ENCODE measurements at regions not wholly inside any gene's neighbourhood (a gene's known extent, or its start where the extent isn't known, plus 50 kb on each side); places are given as distances from the start of the nearest gene placed in this dataset.
A peak's percentile ranks its signal among the peaks of the same experiment; 100 is the strongest.

DNA sequence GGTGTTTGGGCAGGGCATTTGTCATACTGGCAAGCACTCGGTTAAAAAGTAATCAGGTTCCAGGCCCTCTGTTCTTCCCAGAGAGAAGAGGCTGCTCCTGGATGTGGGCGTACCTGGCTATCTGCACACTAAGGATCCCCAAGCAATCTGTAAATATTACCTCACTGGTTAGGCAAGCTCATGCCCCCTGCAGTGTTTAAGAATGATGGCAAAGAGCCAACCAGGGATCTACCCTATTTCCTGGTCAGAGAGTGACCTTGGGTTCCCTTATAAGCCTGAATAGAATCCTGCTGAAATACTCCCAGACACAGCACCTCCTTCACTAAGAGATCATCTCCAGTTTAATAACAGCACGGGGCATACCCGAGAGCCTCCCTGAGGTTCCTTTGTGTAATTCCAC lies 181.2 kb downstream of the PIK3R1 start:
- no peak for DNase-seq (ENCODE audit: low spot score)
- H3K36me3 ChIP-seq (ENCODE audit: low read depth), result no peaks in the 10 kb centered on the region
- H3K9me3 ChIP-seq (ENCODE audit: severe bottlenecking), result no peaks in the 10 kb centered on the region
- no peaks in the 10 kb centered on the region for H3K27me3 ChIP-seq (ENCODE audit: insufficient read depth, poor library complexity, severe bottlenecking)
- H3K4me3 ChIP-seq (ENCODE audit: severe bottlenecking), result no peak overlapping the region
- TF ChIP-seq, protein P1, sequence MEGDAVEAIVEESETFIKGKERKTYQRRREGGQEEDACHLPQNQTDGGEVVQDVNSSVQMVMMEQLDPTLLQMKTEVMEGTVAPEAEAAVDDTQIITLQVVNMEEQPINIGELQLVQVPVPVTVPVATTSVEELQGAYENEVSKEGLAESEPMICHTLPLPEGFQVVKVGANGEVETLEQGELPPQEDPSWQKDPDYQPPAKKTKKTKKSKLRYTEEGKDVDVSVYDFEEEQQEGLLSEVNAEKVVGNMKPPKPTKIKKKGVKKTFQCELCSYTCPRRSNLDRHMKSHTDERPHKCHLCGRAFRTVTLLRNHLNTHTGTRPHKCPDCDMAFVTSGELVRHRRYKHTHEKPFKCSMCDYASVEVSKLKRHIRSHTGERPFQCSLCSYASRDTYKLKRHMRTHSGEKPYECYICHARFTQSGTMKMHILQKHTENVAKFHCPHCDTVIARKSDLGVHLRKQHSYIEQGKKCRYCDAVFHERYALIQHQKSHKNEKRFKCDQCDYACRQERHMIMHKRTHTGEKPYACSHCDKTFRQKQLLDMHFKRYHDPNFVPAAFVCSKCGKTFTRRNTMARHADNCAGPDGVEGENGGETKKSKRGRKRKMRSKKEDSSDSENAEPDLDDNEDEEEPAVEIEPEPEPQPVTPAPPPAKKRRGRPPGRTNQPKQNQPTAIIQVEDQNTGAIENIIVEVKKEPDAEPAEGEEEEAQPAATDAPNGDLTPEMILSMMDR (IDR thresholded peaks at IDR 0.05; ENCODE audit: poor library complexity, severe bottlenecking), result no peak
- ATAC-seq (ENCODE audit: low read depth), result peak; percentile 21; the same call in 2 of the 3 replicates
- no peaks in the 10 kb centered on the region for H3K4me1 ChIP-seq (ENCODE audit: insufficient read depth, poor library complexity, severe bottlenecking)
- H3K27ac ChIP-seq (ENCODE audit: poor library complexity, severe bottlenecking), result no peak overlapping the region

DNA sequence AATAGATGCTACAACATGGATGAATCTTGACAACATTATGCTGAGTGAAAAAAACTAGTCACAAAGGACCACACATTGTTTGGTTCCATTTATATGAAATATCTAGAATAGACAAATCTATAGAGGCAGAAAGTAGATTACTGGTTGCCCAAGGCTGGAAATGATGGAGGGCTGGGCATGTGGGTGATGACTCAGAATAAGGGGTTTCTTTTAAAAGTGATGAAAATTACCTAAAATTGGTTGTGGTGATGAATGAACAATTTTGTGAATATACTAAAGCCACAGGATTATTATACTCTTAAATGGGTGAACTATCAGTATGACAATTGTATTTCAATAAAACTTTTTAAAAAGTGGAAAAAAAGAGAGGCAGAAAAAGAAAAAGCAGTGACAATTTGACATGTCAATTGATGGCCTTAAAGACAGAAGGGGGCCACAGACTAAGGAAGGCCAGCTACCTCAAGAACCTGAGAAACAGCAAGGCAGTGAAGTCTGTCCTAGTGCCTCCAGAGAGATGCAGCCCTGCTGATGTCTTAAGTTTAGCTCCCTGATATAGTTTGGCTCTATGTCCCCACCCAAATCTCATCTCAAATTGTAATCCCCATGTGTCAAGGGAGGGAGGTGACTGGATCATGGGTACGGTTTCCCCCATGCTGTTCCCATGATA lies 182.7 kb downstream of the PIK3R1 start:
- H3K9me3 ChIP-seq (ENCODE audit: severe bottlenecking), result no peaks in the 10 kb centered on the region
- H3K36me3 ChIP-seq (ENCODE audit: low read depth), result no peaks in the 10 kb centered on the region
- no peaks in the 10 kb centered on the region for H3K4me1 ChIP-seq (ENCODE audit: insufficient read depth, poor library complexity, severe bottlenecking)
- TF ChIP-seq, protein P1 (IDR thresholded peaks at IDR 0.05; ENCODE audit: poor library complexity, severe bottlenecking), result no peak
- no peaks in the 10 kb centered on the region for H3K27me3 ChIP-seq (ENCODE audit: insufficient read depth, poor library complexity, severe bottlenecking)
- no peak for ATAC-seq (ENCODE audit: low read depth)
- H3K27ac ChIP-seq (ENCODE audit: poor library complexity, severe bottlenecking), result no peak overlapping the region
- H3K4me3 ChIP-seq (ENCODE audit: severe bottlenecking), result no peak overlapping the region
- DNase-seq (ENCODE audit: low spot score), result no peak

DNA sequence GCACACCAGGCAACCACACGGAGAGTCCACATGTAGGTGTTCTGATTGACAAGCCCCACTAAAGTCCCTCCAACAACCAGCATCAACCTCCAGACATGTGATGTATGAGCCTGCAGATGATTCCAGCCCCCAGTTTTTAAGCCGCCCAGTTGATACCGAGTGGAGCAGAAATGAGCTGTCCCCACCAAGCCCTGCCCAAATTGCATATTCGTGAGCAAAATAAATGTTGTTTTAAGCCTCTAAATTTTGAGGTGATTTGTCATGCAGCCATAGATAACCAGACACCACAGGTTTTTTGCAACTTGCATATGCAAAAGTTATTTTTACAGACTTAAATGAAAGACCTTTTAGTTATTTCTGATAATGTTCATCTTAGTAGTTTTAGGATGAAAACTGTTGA lies 187.7 kb downstream of the PIK3R1 start:
- Histone ChIP-seq H3K27ac (ENCODE audit: poor library complexity, severe bottlenecking) (no peak overlapping the region), H3K4me3 (ENCODE audit: severe bottlenecking) (no peak overlapping the region), H3K4me1 (ENCODE audit: insufficient read depth, poor library complexity, severe bottlenecking) (peaks cover 16% of the 10 kb centered on the region), H3K36me3 (ENCODE audit: low read depth) (no peaks in the 10 kb centered on the region), H3K27me3 (ENCODE audit: insufficient read depth, poor library complexity, severe bottlenecking) (no peaks in the 10 kb centered on the region), H3K9me3 (ENCODE audit: severe bottlenecking) (no peaks in the 10 kb centered on the region)
- TF ChIP-seq, protein P1 (IDR thresholded peaks at IDR 0.05; ENCODE audit: poor library complexity, severe bottlenecking), result no peak
- no peak for ATAC-seq (ENCODE audit: low read depth)
- no peak for DNase-seq (ENCODE audit: low spot score)

DNA sequence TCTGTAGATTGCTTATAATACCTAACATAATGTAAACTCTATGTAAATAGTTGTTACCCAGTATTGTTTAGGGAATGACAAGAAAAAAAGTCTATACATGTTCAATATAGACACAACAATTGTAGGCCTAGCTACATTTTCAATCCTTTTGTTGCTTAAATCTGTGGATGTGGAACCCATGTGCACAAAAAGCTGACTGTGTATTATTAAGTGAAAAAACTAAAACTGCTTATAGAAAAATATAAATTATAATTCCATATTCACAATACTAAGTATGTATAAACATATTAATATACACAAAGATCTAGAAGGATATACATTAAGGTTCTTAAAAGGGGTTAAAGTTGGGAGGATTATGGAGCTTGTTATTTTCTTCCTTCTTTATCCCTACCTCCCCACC lies 188.7 kb downstream of the PIK3R1 start:
- ATAC-seq (ENCODE audit: low read depth), result no peak

More for the DNA sequence above, 188.7 kb downstream of the PIK3R1 start:
- Histone ChIP-seq H3K27ac (ENCODE audit: poor library complexity, severe bottlenecking) (no peak overlapping the region), H3K4me3 (ENCODE audit: severe bottlenecking) (no peak overlapping the region), H3K27me3 (ENCODE audit: insufficient read depth, poor library complexity, severe bottlenecking) (no peaks in the 10 kb centered on the region), H3K9me3 (ENCODE audit: severe bottlenecking) (no peaks in the 10 kb centered on the region), H3K36me3 (ENCODE audit: low read depth) (no peaks in the 10 kb centered on the region), H3K4me1 (ENCODE audit: insufficient read depth, poor library complexity, severe bottlenecking) (peaks cover 20% of the 10 kb centered on the region)
- TF ChIP-seq, protein P1 (IDR thresholded peaks at IDR 0.05; ENCODE audit: poor library complexity, severe bottlenecking), result no peak
- no peak for DNase-seq (ENCODE audit: low spot score)
